SK-N-SH (cell line): ENCODE measurements at regions not wholly inside any gene's neighbourhood (a gene's known extent, or its start where the extent isn't known, plus 50 kb on each side); places are given as distances from the start of the nearest gene placed in this dataset.
"Not testable (repeated sequence)": the region's sequence is repeated elsewhere in the genome, so short reads cannot be mapped to it uniquely, and the experiment has no call there.

Experiments
- CTCF ChIA-PET: fragments of 300-600, 350-600 bp; formaldehyde crosslinking; extraction: SDS; loops from one replicate; lab custom pipeline; 2021; lab: Yijun Ruan, JAX
- POLR2A ChIA-PET: fragments of 350-600 bp; sonication (Branson Sonifier 250); formaldehyde crosslinking; extraction: SDS; loops from one replicate; lab custom pipeline; 2020; ENCODE audit warnings: antibody characterized with exemption, inconsistent platforms; lab: Yijun Ruan, JAX
- DNase-seq: peaks from one replicate; pipeline ENCODE4 v3.0.0; 2012
- H2AFZ ChIP-seq: fragments of 200-600 bp; sonication (generic); 2 replicates; pipeline ENCODE4 v1.8.1; 2016; ENCODE audit warnings: antibody characterized with exemption, mild to moderate bottlenecking, low read depth
- H3F3A ChIP-seq: fragments of 200-600 bp; sonication (generic); replicated peaks from 2 replicates; pipeline ENCODE3; 2016; ENCODE audit warnings: antibody characterized with exemption, mild to moderate bottlenecking; ENCODE audit not compliant: insufficient read depth
- H3K27ac ChIP-seq, 2 experiments: fragments of 200-500 bp in 1 of 2; fragments of 200-600 bp in 1 of 2; sonication (Bioruptor generic) in 1 of 2; sonication (generic), shearing (Covaris generic) in 1 of 2; 2 replicates each; pipeline versions ENCODE4 v1.5.1 to v1.6.1; 2014 to 2016; ENCODE audit warnings: low read depth in 2 of 2, inconsistent platforms in 1 of 2, low read length in 1 of 2, mild to moderate bottlenecking in 1 of 2, mixed read lengths in 1 of 2
- H3K27me3 ChIP-seq: fragments of 200-600 bp; sonication (generic), shearing (Covaris generic); 2 replicates; pipeline ENCODE4 v1.6.1; 2016; ENCODE audit warnings: mixed run types; ENCODE audit not compliant: insufficient read depth
- H3K36me3 ChIP-seq, 2 experiments: fragments of 200-500 bp in 1 of 2; fragments of 200-600 bp in 1 of 2; sonication (Bioruptor generic) in 1 of 2; sonication (generic) in 1 of 2; replicated peaks in 1 of 2; 2 replicates each; pipeline versions ENCODE3 to v1.5.1; 2014 to 2016; ENCODE audit warnings: low read length in 1 of 2, mild to moderate bottlenecking in 1 of 2; ENCODE audit not compliant: insufficient read depth in 2 of 2, control insufficient read depth in 1 of 2
- H3K4me1 ChIP-seq, 2 experiments: fragments of 200-500 bp in 1 of 2; fragments of 200-600 bp in 1 of 2; sonication (Bioruptor generic) in 1 of 2; sonication (generic), shearing (Covaris generic) in 1 of 2; 2 replicates each; pipeline versions ENCODE4 v1.5.1 to v1.6.1; 2014 to 2016; ENCODE audit warnings: low read depth in 1 of 2, low read length in 1 of 2, mixed run types in 1 of 2; ENCODE audit not compliant: insufficient read depth in 2 of 2, control insufficient read depth in 1 of 2
- H3K4me2 ChIP-seq: fragments of 200-600 bp; sonication (generic), shearing (Covaris generic); 2 replicates; pipeline ENCODE4 v1.6.1; 2017; ENCODE audit warnings: mixed run types
- H3K4me3 ChIP-seq, 2 experiments: fragments of 200-500 bp in 1 of 2; fragments of 200-600 bp in 1 of 2; sonication (Bioruptor generic) in 1 of 2; sonication (generic), shearing (Covaris generic) in 1 of 2; 2 replicates each; pipeline versions ENCODE4 v1.5.1 to v1.8.1; 2014 to 2016; ENCODE audit warnings: low read depth in 2 of 2, inconsistent platforms in 1 of 2, low read length in 1 of 2, mild to moderate bottlenecking in 1 of 2, mixed read lengths in 1 of 2, moderate library complexity in 1 of 2
- H3K79me2 ChIP-seq: fragments of 200-600 bp; sonication (generic); 2 replicates; pipeline ENCODE4 v1.8.1; 2017; ENCODE audit warnings: mild to moderate bottlenecking; ENCODE audit not compliant: insufficient read depth
- H3K9ac ChIP-seq: fragments of 200-600 bp; sonication (generic); 2 replicates; pipeline ENCODE4 v1.6.1; 2017; ENCODE audit warnings: mixed run types
- H3K9me2 ChIP-seq: fragments of 200-600 bp; sonication (generic); 2 replicates; pipeline ENCODE4 v1.6.1; 2017; ENCODE audit warnings: mixed run types
- H3K9me3 ChIP-seq: fragments of 200-600 bp; sonication (generic); 2 replicates; pipeline ENCODE4 v1.6.1; 2017; ENCODE audit warnings: mixed run types, mild to moderate bottlenecking, moderate library complexity
- H4K20me1 ChIP-seq: fragments of 200-600 bp; sonication (generic); 2 replicates; pipeline ENCODE4 v1.6.1; 2017; ENCODE audit warnings: mild to moderate bottlenecking, mixed run types; ENCODE audit not compliant: insufficient read depth
- CHD2 ChIP-seq: fragments of 150-350 bp; IDR thresholded peaks from 2 replicates; pipeline ENCODE4 v1.6.1; 2018; ENCODE audit warnings: low read length; ENCODE audit not compliant: partially characterized antibody
- FOSL2 ChIP-seq: IDR thresholded peaks from 2 replicates; pipeline ENCODE4 v1.4.0; 2012; ENCODE audit warnings: low read depth, mild to moderate bottlenecking, moderate library complexity, borderline replicate concordance
- FOXJ3 ChIP-seq: sonication (generic); formaldehyde crosslinking; IDR thresholded peaks from 2 replicates; pipeline ENCODE4 v1.5.1; 2020; ENCODE audit warnings: mild to moderate bottlenecking, missing genetic modification reagents
- IRF3 ChIP-seq: fragments of 150-350 bp; IDR thresholded peaks from 2 replicates; pipeline ENCODE4 v1.6.1; 2016; ENCODE audit warnings: mild to moderate bottlenecking, low read depth, low read length
- MAX ChIP-seq: IDR thresholded peaks from 2 replicates; pipeline ENCODE4 v1.4.0; 2012; ENCODE audit warnings: low read depth
- NRF1 ChIP-seq: IDR thresholded peaks from 2 replicates; pipeline ENCODE4 v1.6.1; 2012; ENCODE audit warnings: low read depth, mild to moderate bottlenecking, low read length
- RAD21 ChIP-seq: IDR thresholded peaks from 2 replicates; pipeline ENCODE4 v1.6.1; 2012; ENCODE audit warnings: mild to moderate bottlenecking, low read length
- RCOR1 ChIP-seq: fragments of 150-350 bp; IDR thresholded peaks from 2 replicates; pipeline ENCODE4 v1.6.1; 2017; ENCODE audit warnings: antibody characterized with exemption, low read length
- REST ChIP-seq: IDR thresholded peaks from 2 replicates; pipeline ENCODE4 v1.6.1; 2012; ENCODE audit warnings: mild to moderate bottlenecking, low read depth, low read length, moderate library complexity
- SIN3A ChIP-seq: IDR thresholded peaks from 2 replicates; pipeline ENCODE4 v1.6.1; 2012; ENCODE audit warnings: low read depth, mild to moderate bottlenecking, low read length, moderate library complexity, borderline replicate concordance
- SMC3 ChIP-seq: IDR thresholded peaks from 2 replicates; pipeline ENCODE4 v1.6.1; 2012; ENCODE audit warnings: low read depth, low read length, improper control_type of control experiment
- TAF1 ChIP-seq: IDR thresholded peaks from 2 replicates; pipeline ENCODE4 v1.6.1; 2012; ENCODE audit warnings: low read depth, mild to moderate bottlenecking, low read length, moderate library complexity, borderline replicate concordance
- USF2 ChIP-seq: fragments of 150-350 bp; IDR thresholded peaks from 2 replicates; pipeline ENCODE4 v1.6.1; 2017; ENCODE audit warnings: antibody characterized with exemption, low read length, low read depth, borderline replicate concordance
- WGBS: methylation state at CpG from one replicate; pipeline ENCODE4 v1.1.6; 2017; ENCODE audit warnings: low lambda C conversion rate; 5-methylcytosine and 5-hydroxymethylcytosine counted together

- H3K9me2 ChIP-seq: no peaks in the 10 kb centered on the region
- no peaks in the 10 kb centered on the region for H3K4me1 ChIP-seq
- no peak overlapping the region for H3K27ac ChIP-seq
- ChIA-PET POLR2A (no interaction called here), CTCF (no interaction called here)
- no peaks in the 10 kb centered on the region for H3K9me3 ChIP-seq
- DNase-seq: no peak
- TF ChIP-seq USF2 (no peak), REST (no peak), SMC3 (no peak), RAD21 (no peak), TAF1 (no peak), FOXJ3 (CRISPR knock-in tag) (no peak), IRF3 (no peak), FOSL2 (no peak), MAX (no peak), SIN3A (no peak), RCOR1 (no peak), NRF1 (no peak), CHD2 (no peak)
- no peaks in the 10 kb centered on the region for H3F3A ChIP-seq
- H3K9ac ChIP-seq: no peak overlapping the region
- H4K20me1 ChIP-seq: no peaks in the 10 kb centered on the region
- no peak overlapping the region for H3K4me3 ChIP-seq
- no peaks in the 10 kb centered on the region for H3K27me3 ChIP-seq
- H3K79me2 ChIP-seq: no peaks in the 10 kb centered on the region
- H3K36me3 ChIP-seq: no peaks in the 10 kb centered on the region
- no peak overlapping the region for H3K4me2 ChIP-seq
- H2AFZ ChIP-seq: no peak overlapping the region
These were observed 252.4 kb upstream of the SPOPL start for GRCh38 chr2:138249207-138249606.

GRCh38 chr2:138250843-138251320 lies 250.7 kb upstream of the SPOPL start:
- H3K27me3 ChIP-seq, H2AFZ ChIP-seq, H3F3A ChIP-seq, H3K9me3 ChIP-seq, H3K4me3 ChIP-seq, DNase-seq, H3K36me3 ChIP-seq, POLR2A ChIA-PET, H4K20me1 ChIP-seq, H3K9ac ChIP-seq, H3K79me2 ChIP-seq, CTCF ChIA-PET, H3K9me2 ChIP-seq, H3K27ac ChIP-seq, H3K4me2 ChIP-seq, H3K4me1 ChIP-seq: not testable (repeated sequence)
- 91% methylated on average over 2 of the region's 4 CpGs for WGBS
